Activated CD4-positive, alpha-beta T cell treated with anti-CD3 and anti-CD28 coated beads for 36 hours (primary cell): ENCODE measurements at regions not wholly inside any gene's neighbourhood (a gene's known extent, or its start where the extent isn't known, plus 50 kb on each side); places are given as distances from the start of the nearest gene placed in this dataset.

Experiments
- ATAC-seq: fragments of 200-7000 bp; cut with Tn5 transposase; one replicate; pipeline ENCODE4 v1.10.0; 2021; ENCODE audit warnings: mild to moderate bottlenecking, moderate library complexity
- CTCF ChIA-PET: fragments of 350-600 bp; sonication (Branson Sonifier 250); formaldehyde crosslinking; loops from one replicate; lab custom pipeline; 2021; ENCODE audit warnings: antibody characterized with exemption; lab: Charles Lee
- POLR2A ChIA-PET: fragments of 350-600 bp; sonication (Branson Sonifier 250); formaldehyde crosslinking; loops from one replicate; lab custom pipeline; 2021; ENCODE audit warnings: antibody characterized with exemption, inconsistent platforms; lab: Charles Lee
- DNase-seq: peaks from one replicate; pipeline ENCODE4 v3.0.0-alpha.2; 2020
- H3K27ac Mint-ChIP-seq: one replicate; pipeline ENCODE4 v1.8.0; 2021; ENCODE audit warnings: mixed read lengths
- H3K27me3 Mint-ChIP-seq: one replicate; pipeline ENCODE4 v1.8.0; 2021; ENCODE audit warnings: mixed read lengths
- H3K36me3 Mint-ChIP-seq: one replicate; pipeline ENCODE4 v1.8.0; 2021; ENCODE audit warnings: low read depth, mixed read lengths
- H3K4me1 Mint-ChIP-seq: one replicate; pipeline ENCODE4 v1.8.0; 2021; ENCODE audit warnings: mixed read lengths
- H3K4me3 Mint-ChIP-seq: one replicate; pipeline ENCODE4 v1.8.0; 2021; ENCODE audit warnings: mild to moderate bottlenecking, moderate library complexity, mixed read lengths
- H3K9me3 Mint-ChIP-seq: one replicate; pipeline ENCODE4 v1.8.0; 2021; ENCODE audit warnings: low read depth, mixed read lengths
- intact Hi-C, 2 experiments: fragments of 100-400 bp; cut with DNase I in 1 of 2; cut with micrococcal nuclease in 1 of 2; formaldehyde crosslinking; loops; one replicate each; pipeline versions ENCODE4 v1.14.2 to v1.15.1; 2022 to 2024; cut with DNase I, micrococcal nuclease

GRCh38 chr12:115830633-115831032 lies 446.9 kb downstream of the MED13L start:
- no peak overlapping the region for H3K4me3 Mint-ChIP-seq
- no peak overlapping the region for H3K27ac Mint-ChIP-seq
- H3K9me3 Mint-ChIP-seq: no peaks in the 10 kb centered on the region
- no peak for DNase-seq
- CTCF ChIA-PET: no interaction called here
- intact Hi-C loops: no loop called here
- no peak for ATAC-seq
- H3K36me3 Mint-ChIP-seq: no peaks in the 10 kb centered on the region
- no peaks in the 10 kb centered on the region for H3K4me1 Mint-ChIP-seq
- peaks cover 4% of the 10 kb centered on the region for H3K27me3 Mint-ChIP-seq
- POLR2A ChIA-PET: no interaction called here

DNA sequence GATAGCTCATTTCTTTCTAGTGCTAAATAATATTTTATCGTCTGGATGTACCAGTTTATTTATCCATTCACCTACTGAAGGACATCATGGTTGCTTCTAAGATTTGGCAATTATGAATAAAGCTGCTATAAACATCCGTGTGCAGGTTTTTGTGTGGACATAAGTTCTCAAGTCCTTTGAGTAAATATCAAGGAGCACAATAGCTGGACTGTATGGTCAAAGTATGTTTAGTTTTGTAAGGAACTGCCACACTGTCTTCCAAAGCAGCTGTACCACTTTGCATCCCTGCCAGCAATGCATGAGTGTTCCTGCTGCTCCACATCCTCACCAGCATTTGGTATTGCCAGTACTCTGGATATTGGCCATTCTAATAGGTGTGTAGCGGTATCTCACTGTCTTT lies 447.4 kb downstream of the MED13L start:
- ChIA-PET POLR2A (no interaction called here), CTCF (interaction anchor here (0.6 kb wide), 1 partner anchor 720 kb away, joined by 3 read pairs; no protein-coding TSS in a partner anchor)
- no peak for DNase-seq
- no peaks in the 10 kb centered on the region for H3K4me1 Mint-ChIP-seq
- H3K9me3 Mint-ChIP-seq: no peaks in the 10 kb centered on the region
- no peak overlapping the region for H3K4me3 Mint-ChIP-seq
- peaks cover 2% of the 10 kb centered on the region for H3K27me3 Mint-ChIP-seq
- H3K27ac Mint-ChIP-seq: no peak overlapping the region
- intact Hi-C loops: no loop called here
- ATAC-seq: no peak
- H3K36me3 Mint-ChIP-seq: no peaks in the 10 kb centered on the region

- Mint-ChIP-seq H3K4me3 (no peak overlapping the region), H3K36me3 (no peaks in the 10 kb centered on the region), H3K27ac (no peak overlapping the region), H3K9me3 (no peaks in the 10 kb centered on the region), H3K4me1 (no peaks in the 10 kb centered on the region), H3K27me3 (peaks cover 9% of the 10 kb centered on the region)
- ChIA-PET POLR2A (no interaction called here), CTCF (no interaction called here)
- ATAC-seq (no peak), DNase-seq (no peak)
- intact Hi-C loops: no loop called here
Measured at GRCh38 chr12:115828168-115828567, 449.3 kb downstream of the MED13L start.

DNA sequence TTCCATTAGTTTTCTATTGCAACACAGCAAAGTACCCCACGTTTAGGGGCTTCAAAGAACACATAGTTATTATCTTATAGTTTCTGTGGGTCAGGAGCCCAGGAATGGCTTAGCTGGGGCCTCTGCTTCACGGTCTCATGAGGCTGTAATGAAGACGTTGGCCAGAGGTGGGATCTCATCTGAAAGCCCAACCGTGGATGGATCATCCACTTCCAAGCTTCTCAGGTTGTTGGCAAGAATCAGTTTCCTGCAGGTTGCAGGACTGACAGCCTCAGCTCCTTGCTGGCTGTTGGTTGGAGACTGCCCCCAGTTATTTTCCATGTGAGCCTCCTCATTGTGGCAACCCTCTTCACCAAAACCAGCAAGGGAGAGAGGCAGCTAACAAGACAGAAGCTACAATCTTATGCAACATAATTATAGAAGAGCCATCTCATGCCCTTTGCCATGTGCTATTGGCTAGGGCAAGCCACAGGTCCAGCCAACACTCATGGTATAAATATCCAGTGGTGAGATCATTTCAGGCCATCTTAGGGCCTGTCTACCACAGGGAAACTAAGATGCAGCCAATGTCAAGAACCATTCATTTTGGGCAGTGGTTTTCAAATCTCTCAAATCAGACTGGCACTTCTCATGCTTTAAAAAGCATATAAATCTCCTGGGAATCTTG lies 452.4 kb downstream of the MED13L start:
- Mint-ChIP-seq H3K9me3 (no peaks in the 10 kb centered on the region), H3K4me1 (no peaks in the 10 kb centered on the region), H3K4me3 (no peak overlapping the region), H3K27me3 (peaks cover 10% of the 10 kb centered on the region), H3K36me3 (no peaks in the 10 kb centered on the region), H3K27ac (no peak overlapping the region)
- DNase-seq: no peak
- POLR2A ChIA-PET: no interaction called here
- ATAC-seq: no peak
- intact Hi-C loops: no loop called here
- CTCF ChIA-PET: no interaction called here

GRCh38 chr12:115823635-115824034 lies 453.9 kb downstream of the MED13L start:
- intact Hi-C loops: no loop called here
- ATAC-seq (no peak), DNase-seq (no peak)
- POLR2A ChIA-PET: no interaction called here
- Mint-ChIP-seq H3K27me3 (peaks cover 10% of the 10 kb centered on the region), H3K4me3 (no peak overlapping the region), H3K4me1 (no peaks in the 10 kb centered on the region), H3K9me3 (no peaks in the 10 kb centered on the region), H3K36me3 (no peaks in the 10 kb centered on the region), H3K27ac (no peak overlapping the region)
- CTCF ChIA-PET: no interaction called here

DNA sequence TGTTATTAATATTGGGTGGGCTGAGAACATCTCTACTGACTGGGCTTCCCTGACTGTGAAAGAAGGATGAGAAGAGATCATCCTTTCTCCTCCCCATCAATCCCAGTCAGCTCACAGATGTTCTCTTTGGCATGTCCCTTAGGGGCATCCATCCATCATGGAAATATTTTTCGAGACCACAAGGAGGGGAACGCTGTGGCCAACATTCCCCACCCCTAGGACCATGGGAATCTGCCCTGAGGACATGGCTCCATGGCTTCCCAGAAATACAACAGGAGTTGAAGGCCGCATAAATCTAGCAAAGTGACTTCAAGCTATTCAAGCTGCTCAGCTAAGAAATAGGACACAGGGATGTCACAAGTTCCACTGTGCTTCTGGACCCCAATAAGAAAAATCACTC lies 456.8 kb downstream of the MED13L start:
- Mint-ChIP-seq H3K36me3 (no peaks in the 10 kb centered on the region), H3K4me1 (no peaks in the 10 kb centered on the region), H3K27ac (no peak overlapping the region), H3K27me3 (peaks cover 10% of the 10 kb centered on the region), H3K9me3 (no peaks in the 10 kb centered on the region), H3K4me3 (no peak overlapping the region)
- DNase-seq (no peak), ATAC-seq (no peak)
- intact Hi-C loops: no loop called here
- CTCF ChIA-PET: no interaction called here
- POLR2A ChIA-PET: no interaction called here

DNA sequence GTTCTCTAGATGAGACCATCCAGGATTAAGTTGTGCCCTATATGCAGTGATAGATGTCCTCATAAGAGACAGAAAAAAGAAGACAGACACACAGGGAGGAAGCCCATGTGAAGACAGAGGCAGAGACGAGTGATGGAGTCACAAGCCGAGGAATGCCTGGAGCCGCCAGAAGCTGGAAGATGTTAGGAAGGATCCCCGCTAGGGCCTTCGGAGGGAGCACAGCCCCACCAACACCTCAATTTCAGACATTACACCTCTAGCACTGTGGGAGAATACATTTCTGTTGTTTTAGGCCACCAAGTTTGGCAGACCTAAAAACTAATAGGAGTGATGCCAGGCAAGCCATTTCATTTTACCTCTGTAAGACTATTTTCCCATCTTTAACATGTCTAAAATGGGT lies 458.5 kb downstream of the MED13L start:
- H3K9me3 Mint-ChIP-seq: no peaks in the 10 kb centered on the region
- H3K4me3 Mint-ChIP-seq: no peak overlapping the region
- no peak overlapping the region for H3K27ac Mint-ChIP-seq
- ATAC-seq (no peak), DNase-seq (no peak)
- ChIA-PET CTCF (interaction anchor here (0.6 kb wide), 1 partner anchor 1181 kb away, joined by 3 read pairs; no protein-coding TSS in a partner anchor), POLR2A (no interaction called here)
- no peaks in the 10 kb centered on the region for H3K36me3 Mint-ChIP-seq
- peaks cover 9% of the 10 kb centered on the region for H3K27me3 Mint-ChIP-seq
- H3K4me1 Mint-ChIP-seq: no peaks in the 10 kb centered on the region
- intact Hi-C loops: no loop called here

DNA sequence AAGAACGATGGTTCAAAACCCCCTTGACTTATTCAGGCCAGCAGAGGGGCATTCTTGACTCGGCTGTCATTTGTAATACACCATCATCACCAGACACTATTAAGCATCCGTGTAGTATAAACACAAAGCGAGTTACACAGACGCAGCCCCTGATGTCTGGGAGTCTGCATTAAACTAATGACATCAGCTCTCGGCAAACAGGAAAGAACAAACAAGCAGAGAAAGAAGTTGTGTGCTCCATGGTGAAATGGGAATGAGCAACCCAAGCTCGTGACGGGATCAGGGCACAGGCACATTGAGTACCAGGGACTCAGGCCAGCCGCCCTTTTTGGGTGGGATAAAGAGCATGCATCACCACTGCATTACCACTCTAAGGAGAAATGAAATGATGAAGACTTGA lies 460.1 kb downstream of the MED13L start:
- intact Hi-C loops: no loop called here

DNA sequence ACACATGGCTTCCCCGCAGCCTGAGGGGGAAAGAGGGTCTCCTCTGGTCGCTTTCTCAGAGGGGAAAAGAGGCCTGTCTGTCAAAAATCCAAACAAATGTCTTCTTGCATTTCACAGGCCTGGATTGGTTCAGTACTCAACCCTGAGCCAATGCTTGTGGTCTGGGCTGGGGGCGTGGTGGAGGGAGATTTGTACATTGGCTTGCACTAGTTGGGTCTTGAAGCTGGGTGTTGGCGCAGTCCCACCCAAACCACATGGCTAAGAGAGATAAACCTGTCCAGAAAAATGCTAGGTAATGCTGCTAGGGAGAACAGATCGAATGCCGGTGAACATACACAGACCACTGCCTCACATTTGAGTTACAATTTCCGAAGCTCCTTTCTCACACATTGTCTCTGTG lies 461.6 kb downstream of the MED13L start:
- Mint-ChIP-seq H3K4me3 (no peak overlapping the region), H3K4me1 (no peaks in the 10 kb centered on the region), H3K27ac (no peak overlapping the region), H3K36me3 (no peaks in the 10 kb centered on the region), H3K9me3 (peaks cover 5% of the 10 kb centered on the region), H3K27me3 (peaks cover 3% of the 10 kb centered on the region)
- CTCF ChIA-PET: no interaction called here
- DNase-seq (no peak), ATAC-seq (no peak)
- POLR2A ChIA-PET: no interaction called here
- intact Hi-C loops: no loop called here

More for the DNA sequence above, 460.1 kb downstream of the MED13L start:
- ChIA-PET CTCF (no interaction called here), POLR2A (no interaction called here)
- no peaks in the 10 kb centered on the region for H3K36me3 Mint-ChIP-seq
- no peak overlapping the region for H3K27ac Mint-ChIP-seq
- ATAC-seq (no peak), DNase-seq (no peak)
- H3K4me3 Mint-ChIP-seq: no peak overlapping the region
- no peaks in the 10 kb centered on the region for H3K4me1 Mint-ChIP-seq
- H3K9me3 Mint-ChIP-seq: no peaks in the 10 kb centered on the region
- peaks cover 3% of the 10 kb centered on the region for H3K27me3 Mint-ChIP-seq

DNA sequence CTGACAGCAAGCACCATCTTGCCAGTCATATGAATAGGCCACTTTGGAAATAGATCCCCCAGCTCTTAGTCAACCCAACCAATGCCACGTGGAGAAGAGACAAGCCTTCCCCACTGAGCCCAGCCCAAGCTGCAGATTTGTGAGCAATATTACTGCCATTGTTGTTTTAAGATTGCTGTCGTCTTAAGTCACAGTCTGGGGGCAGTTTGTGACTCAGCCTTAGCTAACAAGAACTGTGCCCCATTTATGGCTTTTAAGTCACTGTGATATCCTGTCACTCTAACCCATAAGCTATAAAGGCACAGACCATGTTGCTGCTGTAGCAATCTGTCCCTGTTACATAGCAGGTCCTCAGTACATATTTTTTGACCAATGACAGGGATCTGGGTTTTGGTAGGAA lies 464.2 kb downstream of the MED13L start:
- ATAC-seq (no peak), DNase-seq (no peak)
- intact Hi-C loops: no loop called here
- Mint-ChIP-seq H3K4me1 (no peaks in the 10 kb centered on the region), H3K27me3 (peaks cover 14% of the 10 kb centered on the region), H3K4me3 (no peak overlapping the region), H3K9me3 (peaks cover 6% of the 10 kb centered on the region), H3K27ac (no peak overlapping the region), H3K36me3 (no peaks in the 10 kb centered on the region)
- ChIA-PET CTCF (no interaction called here), POLR2A (no interaction called here)

DNA sequence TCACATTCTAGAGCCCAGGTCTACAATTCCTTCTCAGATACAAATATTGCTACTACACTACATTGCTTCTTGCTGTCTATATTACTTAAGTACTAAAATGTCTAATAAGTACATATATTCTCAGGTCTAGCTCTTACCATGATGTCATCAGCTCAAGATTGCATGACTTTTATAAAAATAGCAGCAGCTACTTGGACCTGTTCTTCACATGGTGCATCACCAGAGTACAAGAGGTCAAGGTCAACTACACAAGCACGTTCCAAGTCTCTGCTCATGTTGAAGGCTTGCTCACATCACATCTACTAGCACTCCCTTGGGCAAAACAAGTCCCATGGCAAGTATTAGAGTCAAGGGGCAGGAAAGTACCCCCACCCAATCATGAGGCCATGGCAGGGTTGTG lies 465.6 kb downstream of the MED13L start:
- CTCF ChIA-PET: no interaction called here
- ATAC-seq: no peak
- H3K27ac Mint-ChIP-seq: no peak overlapping the region
- intact Hi-C loops: no loop called here
- no peak for DNase-seq
- POLR2A ChIA-PET: no interaction called here
- H3K27me3 Mint-ChIP-seq: peaks cover 14% of the 10 kb centered on the region
- no peaks in the 10 kb centered on the region for H3K4me1 Mint-ChIP-seq
- no peak overlapping the region for H3K4me3 Mint-ChIP-seq
- H3K36me3 Mint-ChIP-seq: no peaks in the 10 kb centered on the region
- H3K9me3 Mint-ChIP-seq: peaks cover 6% of the 10 kb centered on the region

GRCh38 chr12:115811045-115811444 lies 466.4 kb downstream of the MED13L start:
- no peak overlapping the region for H3K27ac Mint-ChIP-seq
- POLR2A ChIA-PET: no interaction called here
- no peaks in the 10 kb centered on the region for H3K36me3 Mint-ChIP-seq
- CTCF ChIA-PET: no interaction called here
- peaks cover 14% of the 10 kb centered on the region for H3K27me3 Mint-ChIP-seq
- DNase-seq: no peak
- peaks cover 6% of the 10 kb centered on the region for H3K9me3 Mint-ChIP-seq
- H3K4me3 Mint-ChIP-seq: no peak overlapping the region
- no peak for ATAC-seq
- intact Hi-C loops: no loop called here
- H3K4me1 Mint-ChIP-seq: no peaks in the 10 kb centered on the region
